PFSK-1 (cell line): ENCODE measurements at regions not wholly inside any gene's neighbourhood (a gene's known extent, or its start where the extent isn't known, plus 50 kb on each side); places are given as distances from the start of the nearest gene placed in this dataset.

Source experiments
- FOXP2 ChIP-seq: optimal IDR thresholded peaks from 2 replicates; pipeline ENCODE3; 2011; ENCODE audit warnings: borderline replicate concordance, control low read depth, inconsistent platforms; ENCODE audit not compliant: insufficient read depth; ENCODE audit errors: extremely low read length, extremely low read depth
- POLR2AphosphoS5 ChIP-seq: IDR thresholded peaks from 2 replicates; pipeline ENCODE4 v1.6.1; 2012; ENCODE audit warnings: low read depth, mild to moderate bottlenecking, control low read depth, low read length, moderate library complexity
- REST ChIP-seq, 2 experiments: IDR thresholded peaks; 2 replicates each; pipeline versions ENCODE4 v1.6.1 to v1.8.0; 2011 to 2012; ENCODE audit warnings: low read depth in 2 of 2, low read length in 2 of 2, control low read depth in 1 of 2, inconsistent platforms in 1 of 2, mild to moderate bottlenecking in 1 of 2, moderate library complexity in 1 of 2; ENCODE audit not compliant: insufficient read depth in 1 of 2
- SIN3A ChIP-seq: IDR thresholded peaks from 2 replicates; pipeline ENCODE4 v1.6.1; 2012; ENCODE audit warnings: mild to moderate bottlenecking, low read length, moderate library complexity, borderline replicate concordance; ENCODE audit not compliant: insufficient read depth
- TAF1 ChIP-seq: IDR thresholded peaks from 2 replicates; pipeline ENCODE4 v1.6.1; 2012; ENCODE audit warnings: low read length, control low read depth, borderline replicate concordance; ENCODE audit not compliant: insufficient read depth

GRCh38 chr17:14771543-14771942, 470.7 kb downstream of the HS3ST3B1 start:
- TF ChIP-seq SIN3A, result no peak
- TF ChIP-seq POLR2AphosphoS5, result no peak
- no peak for TF ChIP-seq TAF1
- TF ChIP-seq FOXP2, result no peak
- TF ChIP-seq REST (IDR thresholded peaks at IDR 0.05; ENCODE audit: insufficient read depth in 1 of 2, low read depth in 2 of 2, low read length in 2 of 2), result no peak

- TF ChIP-seq FOXP2 (no peak), REST (IDR thresholded peaks at IDR 0.05; ENCODE audit: insufficient read depth in 1 of 2, low read depth in 2 of 2, low read length in 2 of 2) (no peak), SIN3A (no peak), POLR2AphosphoS5 (no peak), TAF1 (no peak)
These were observed 468.0 kb downstream of the HS3ST3B1 start for GRCh38 chr17:14768923-14769322.

GRCh38 chr17:14762736-14763479, 462.0 kb downstream of the HS3ST3B1 start:
- TF ChIP-seq TAF1 (no peak), REST (IDR thresholded peaks at IDR 0.05; ENCODE audit: insufficient read depth in 1 of 2, low read depth in 2 of 2, low read length in 2 of 2) (no peak), SIN3A (no peak), FOXP2 (no peak), POLR2AphosphoS5 (no peak)

- TF ChIP-seq POLR2AphosphoS5 (no peak), SIN3A (no peak), REST (IDR thresholded peaks at IDR 0.05; ENCODE audit: insufficient read depth in 1 of 2, low read depth in 2 of 2, low read length in 2 of 2) (no peak), TAF1 (no peak), FOXP2 (no peak)
These were observed 460.0 kb downstream of the HS3ST3B1 start for GRCh38 chr17:14760719-14761411.

- TF ChIP-seq TAF1 (no peak), SIN3A (no peak), REST (IDR thresholded peaks at IDR 0.05; ENCODE audit: insufficient read depth in 1 of 2, low read depth in 2 of 2, low read length in 2 of 2) (no peak), POLR2AphosphoS5 (no peak)
These were observed 459.3 kb downstream of the HS3ST3B1 start for GRCh38 chr17:14760212-14760611.
